ENCODE measurements at regions not wholly inside any gene's neighbourhood (a gene's known extent, or its start where the extent isn't known, plus 50 kb on each side); places are given as distances from the start of the nearest gene placed in this dataset.
A peak's percentile ranks its signal among the peaks of the same experiment; 100 is the strongest.

DNA sequence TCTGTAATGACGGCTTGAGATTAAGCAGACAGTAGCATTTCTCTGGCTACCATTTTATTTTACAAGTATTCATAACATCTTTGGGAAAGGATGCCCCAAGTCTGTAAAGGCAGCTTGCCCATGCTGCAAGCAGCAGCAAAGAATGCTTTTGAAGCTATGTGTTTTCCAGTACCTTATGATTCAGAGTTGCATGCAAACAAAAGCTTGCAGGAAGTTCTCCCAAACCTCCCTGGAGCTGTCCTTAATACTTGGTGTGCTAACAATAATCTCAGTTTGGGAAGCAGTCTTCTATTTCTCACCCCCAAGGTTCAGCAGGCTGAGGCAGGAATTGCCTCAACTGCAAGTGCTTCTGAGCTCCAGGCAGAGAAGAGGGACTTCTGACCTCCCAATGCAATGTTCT, 60.8 kb downstream of the CCNA1 start:
- DNase-seq (ENCODE audit: low read depth): no peak

DNA sequence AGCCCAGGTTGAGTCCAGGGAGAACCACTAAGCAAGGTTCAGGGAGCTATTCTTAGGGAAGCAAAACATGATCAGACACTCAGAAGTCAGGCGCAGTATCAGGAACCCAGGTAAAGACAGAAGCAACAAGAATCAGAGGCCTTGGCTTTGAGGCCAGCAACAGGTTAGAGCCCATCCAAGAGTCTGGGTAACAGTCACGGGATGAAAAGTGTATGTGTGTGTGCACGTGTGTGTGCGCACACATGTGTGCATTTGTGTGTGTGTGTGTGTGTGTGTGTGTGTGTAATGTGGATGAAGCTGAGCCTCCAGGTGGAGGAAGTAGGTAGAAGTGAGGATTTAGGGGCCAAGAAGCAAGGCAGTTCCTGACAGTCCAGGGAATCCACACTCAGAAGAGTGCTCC, 63.1 kb downstream of the CCNA1 start:
- no peak for DNase-seq (ENCODE audit: low read depth)

DNA sequence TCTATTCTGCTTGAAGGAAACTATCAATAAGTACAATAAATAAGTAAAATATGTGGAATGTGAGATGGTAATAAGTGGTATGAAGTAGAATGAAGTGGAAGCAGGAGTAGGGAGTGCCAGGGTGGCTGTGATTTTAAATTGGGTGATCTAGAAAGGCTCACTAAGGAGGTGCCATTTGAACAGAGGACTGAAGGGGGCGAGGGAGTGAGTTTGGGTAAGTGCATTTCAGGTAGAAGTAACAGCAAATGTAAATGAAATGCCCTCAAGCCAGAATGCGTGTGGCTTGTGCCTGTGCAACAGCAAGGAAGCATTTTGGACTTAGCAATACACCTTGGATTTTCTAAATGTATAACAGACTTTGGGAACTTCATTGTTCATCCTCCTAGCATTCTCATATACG, 77.1 kb downstream of the CCNA1 start:
- DNase-seq (ENCODE audit: low read depth): no peak

DNA sequence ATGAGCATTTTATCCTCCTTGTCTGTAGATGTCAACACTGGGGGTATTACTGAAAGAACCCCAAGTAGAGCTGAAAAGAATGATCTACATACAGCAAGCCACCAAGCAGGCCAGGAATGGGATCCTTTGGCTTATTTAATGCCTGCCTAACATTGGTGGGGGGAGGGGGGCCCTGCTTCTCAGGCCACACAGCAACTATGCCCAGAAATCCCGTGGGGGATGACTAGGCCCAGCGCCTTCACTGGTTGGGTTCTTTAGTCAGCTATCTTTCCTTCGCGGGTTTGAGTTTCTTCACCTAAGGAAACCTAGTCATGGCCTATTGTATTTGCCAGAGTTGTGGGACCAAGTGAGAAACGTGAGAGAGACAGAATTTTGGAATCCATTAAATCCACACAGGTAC, 80.5 kb downstream of the CCNA1 start:
- DNase-seq (ENCODE audit: low read depth): no peak

DNA sequence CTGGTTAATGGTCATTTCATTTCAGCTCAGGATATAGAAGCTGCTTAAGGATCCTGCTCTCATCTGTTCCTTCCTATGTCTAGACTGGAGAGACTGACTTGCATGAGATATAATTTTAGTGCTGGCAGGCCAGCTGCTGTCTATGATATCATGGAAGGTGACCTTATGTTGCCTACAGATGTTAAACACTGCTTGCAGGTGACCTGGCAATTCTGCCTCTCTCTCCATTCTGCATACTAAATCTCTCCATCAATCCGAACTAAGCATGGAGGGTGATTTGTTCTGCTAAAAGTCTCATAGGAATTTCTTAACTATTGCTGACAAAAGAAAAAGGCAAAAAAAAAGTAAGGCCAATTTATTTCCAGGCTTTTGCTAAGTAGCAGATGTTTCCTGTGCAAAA, 81.0 kb downstream of the CCNA1 start:
- DNase-seq (ENCODE audit: low read depth): no peak

DNA sequence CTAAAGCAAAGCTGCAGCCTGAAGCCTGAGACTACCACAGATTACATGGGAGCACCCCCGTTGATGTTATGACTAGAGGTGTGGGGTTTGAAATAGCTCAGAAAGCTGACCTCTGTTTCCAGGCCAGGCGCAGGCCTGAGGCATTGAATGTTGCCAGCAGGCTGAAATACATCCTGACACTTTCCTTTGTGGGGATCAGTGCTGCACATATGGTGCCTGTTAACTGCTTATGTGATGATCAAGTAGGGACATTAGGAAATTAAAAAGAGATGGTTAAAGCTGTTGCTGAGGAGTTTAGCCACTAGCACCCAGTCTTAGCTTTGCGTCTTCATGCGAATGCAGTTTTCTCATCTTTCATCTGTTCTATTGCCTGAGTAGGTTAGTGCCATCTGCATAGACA, 83.2 kb downstream of the CCNA1 start:
- no peak for DNase-seq (ENCODE audit: low read depth)

DNA sequence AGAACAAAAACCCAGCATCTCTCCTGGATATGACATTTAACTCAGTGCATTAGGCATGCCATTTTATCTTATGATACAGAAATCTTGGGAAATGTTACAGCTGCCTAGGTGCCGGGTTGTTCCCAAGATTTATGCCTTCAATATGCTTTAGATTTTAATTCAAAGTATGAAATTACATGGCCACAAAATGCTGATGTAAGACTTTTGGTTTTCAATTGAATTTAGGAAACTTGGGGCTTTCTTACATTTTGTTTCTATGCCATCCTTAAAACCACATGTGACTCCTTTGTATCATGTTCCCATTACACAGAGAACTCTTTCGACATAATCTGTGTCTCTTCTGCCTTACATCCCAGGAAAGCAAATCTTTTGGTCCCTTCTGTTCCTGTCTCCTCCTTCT, 83.9 kb downstream of the CCNA1 start:
- DNase-seq (ENCODE audit: low read depth): no peak

DNA sequence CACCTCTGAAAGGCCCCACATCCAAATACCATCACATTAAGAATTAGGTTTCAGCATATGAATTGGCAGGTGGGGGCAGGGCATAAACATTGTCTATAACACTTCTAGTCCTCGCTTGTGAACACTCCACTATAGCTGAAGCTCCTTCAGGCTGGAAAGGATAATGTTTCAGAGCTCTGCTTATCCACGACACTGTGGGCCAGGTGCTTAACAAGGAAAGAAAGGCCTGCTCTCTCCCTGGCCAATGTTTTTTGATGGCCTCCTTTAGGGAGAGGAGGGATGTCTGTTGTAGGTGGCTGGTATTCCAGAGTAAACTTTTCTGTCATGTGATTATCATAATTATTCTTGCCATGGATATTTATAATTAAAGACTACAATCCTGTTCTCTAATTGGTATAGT, 86.4 kb downstream of the CCNA1 start:
- no peak for DNase-seq (ENCODE audit: low read depth)

DNA sequence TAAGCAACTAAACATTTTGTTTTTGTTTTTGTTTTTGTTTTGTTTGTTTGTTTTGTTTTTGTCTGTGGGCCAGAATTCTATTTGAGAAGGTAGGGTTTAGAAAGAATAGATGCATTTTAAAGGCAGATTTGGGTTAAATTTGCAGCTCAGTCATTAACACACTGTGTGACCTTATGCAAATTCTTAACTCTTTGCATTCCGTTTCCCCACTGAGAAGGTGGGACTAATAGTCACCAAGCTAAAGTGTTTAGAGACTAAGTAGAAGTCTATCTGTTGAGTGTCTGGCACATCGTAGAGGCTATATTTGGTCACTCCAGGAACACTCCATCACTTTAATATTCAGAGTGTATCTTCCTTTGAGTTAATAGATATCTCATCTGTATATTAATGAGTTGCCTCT, 87.1 kb downstream of the CCNA1 start:
- DNase-seq (ENCODE audit: low read depth): no peak

DNA sequence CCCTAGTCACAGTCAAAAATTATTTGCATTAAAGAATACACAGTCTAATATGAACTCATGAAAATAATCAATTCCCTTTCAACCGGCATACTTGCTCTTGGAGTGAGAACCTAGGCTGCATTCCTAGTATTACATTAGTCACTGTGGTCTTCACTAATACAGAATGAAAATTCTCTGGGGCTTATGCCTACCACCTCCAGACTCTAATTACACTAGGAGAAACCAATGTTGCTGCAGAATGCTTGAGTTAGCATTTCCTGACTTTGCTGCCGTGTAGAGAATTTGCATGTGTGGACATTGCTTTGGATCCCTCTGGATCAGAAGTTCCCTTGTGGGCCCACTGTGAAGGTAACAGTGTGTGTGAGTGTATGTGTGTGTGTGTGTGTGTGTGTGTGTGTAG, 87.8 kb downstream of the CCNA1 start:
- DNase-seq (ENCODE audit: low read depth): no peak

DNA sequence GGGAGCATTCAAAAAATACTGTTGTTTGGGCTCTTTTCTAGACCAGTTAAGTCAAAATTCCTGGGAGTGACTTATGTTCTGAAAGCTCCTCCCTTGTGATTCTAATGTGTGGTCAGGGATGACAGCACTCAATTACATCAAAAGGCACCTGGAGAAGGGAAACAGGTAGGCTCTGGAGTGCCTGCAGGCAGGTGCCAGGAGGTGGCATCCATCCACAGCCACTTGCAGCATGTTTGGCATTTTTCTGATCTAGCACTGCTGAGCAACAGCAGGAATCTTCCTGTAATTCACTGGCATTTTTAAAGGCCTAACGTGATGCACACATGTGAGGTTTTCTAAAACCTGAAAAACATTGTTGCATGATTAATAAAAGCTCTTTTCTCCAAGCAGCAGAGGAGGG, 94.6 kb downstream of the CCNA1 start:
- DNase-seq (ENCODE audit: low read depth): no peak

DNA sequence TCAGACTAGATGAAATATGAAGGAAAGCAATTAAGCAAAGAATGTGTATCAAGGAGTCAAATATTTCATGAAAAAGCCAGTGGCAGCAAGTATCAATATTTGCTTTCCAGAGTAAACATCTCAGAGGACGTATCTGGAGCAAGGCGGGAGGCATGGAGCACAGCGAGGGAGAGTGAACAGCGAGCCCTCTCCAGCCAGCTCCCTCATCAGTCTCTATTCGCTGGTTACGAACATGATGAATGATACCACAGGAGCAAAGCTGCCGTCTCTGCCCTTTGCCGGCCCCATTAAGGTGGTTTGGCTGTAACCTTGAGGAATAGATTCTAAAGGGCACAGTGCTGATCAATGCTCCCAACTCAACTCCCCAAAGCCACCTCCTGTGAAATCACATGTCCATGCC, 95.8 kb downstream of the CCNA1 start:
- DNase-seq (ENCODE audit: low read depth): no peak

DNA sequence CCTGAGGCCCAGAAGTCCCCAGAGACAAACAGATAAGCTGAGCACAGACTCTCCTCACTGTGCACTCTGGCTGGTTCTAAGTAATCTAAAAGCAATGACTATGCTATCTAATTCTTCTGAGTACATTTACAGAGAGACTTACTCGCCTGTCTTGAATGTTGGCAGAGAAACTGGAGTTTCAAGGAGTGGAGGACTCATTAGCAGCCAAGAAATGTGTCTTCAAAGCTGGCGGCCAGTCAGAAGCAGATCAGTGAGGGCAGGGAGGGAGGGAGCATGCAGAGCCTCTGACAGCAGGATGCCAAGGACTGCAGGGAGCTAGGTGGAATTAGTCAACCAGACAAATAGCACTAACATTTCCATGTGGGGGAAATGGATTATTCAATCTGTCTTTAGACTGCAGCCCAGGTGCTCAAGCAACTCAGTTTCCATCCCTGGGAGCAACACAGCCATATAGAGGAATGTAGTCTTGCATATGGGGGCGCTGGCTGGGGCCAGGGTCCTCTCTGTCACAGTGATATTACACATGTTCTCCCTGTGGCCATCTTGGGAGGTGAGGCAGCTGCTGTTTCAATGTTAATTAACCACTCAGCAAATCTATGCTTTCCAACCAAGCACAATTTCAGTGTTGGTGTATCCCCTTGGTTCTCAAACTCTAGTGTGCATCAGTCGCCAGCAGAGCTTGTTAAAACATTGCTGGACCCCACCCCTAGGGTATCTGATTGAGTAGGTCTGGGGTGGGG, 97.9 kb downstream of the CCNA1 start:
- peak; percentile 51 for DNase-seq (ENCODE audit: low read depth)

DNA sequence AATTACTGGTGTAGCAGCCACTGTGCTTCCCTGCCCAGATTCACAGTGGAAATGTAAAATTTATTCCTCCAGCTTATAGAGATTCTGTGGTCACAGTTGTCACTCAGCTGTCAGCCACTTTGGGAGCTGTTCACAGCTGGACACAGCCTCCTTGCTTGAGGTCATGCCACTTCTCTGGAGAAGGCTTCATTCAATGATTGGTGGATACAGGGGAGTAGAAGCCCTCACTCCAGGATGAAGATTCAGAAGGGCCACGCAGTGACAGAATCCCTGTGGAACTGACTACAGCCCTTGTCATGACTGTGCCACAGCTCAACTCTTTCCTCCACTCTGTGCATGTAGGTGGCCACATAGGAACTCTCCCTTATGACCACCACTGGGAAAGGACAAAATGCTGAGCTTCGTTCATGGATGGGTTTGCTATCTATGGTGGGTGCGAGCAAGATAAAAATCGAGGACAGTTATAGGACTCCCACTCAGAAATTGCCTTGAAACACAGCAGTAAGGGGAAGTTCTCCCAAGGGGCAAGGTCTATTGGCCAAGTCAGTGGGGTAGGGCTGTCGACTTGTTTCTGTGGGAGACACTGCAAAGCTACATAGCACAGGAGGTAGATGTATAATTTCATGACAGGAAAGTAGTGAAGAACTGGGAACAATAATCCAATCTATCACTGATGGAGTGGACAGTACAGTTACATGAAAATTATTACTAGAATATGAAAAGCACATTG, 98.7 kb downstream of the CCNA1 start:
- no peak for DNase-seq (ENCODE audit: low read depth)

DNA sequence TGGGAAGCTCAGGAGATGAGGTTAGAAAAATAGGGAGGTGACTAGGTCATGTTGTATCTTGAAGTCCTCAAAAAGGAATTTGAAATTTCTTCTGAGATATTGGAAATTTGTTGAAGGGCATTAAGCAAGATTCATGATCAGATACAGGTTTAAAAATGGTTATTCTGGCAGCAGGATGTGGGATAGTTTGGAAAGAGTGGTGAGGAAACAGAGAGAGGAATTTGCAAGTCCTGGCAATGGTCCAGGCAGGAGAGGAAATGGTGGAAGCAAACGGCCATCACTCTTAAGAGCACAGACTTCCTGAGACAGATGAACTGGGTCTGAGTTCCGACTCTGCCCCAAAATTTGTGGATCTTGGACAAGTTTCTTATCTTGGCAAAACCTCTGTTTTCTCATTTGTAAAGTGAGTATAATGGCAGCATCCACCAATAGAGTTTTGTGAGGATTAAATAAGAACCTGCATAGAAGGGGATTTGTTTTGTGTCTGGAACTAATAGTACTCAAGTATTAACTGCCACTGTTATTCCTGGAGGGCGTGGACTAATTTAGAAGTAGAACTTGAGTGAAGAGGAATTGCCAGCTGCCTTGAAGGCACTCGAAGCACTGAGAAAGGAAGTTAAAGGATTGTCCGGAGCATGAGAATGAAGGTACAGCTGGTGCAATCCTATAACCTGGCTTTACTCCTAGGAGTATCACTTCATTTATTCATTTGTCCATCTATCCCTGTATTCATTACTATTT, 99.6 kb downstream of the CCNA1 start:
- DNase-seq (ENCODE audit: low read depth): peak; percentile 74

DNA sequence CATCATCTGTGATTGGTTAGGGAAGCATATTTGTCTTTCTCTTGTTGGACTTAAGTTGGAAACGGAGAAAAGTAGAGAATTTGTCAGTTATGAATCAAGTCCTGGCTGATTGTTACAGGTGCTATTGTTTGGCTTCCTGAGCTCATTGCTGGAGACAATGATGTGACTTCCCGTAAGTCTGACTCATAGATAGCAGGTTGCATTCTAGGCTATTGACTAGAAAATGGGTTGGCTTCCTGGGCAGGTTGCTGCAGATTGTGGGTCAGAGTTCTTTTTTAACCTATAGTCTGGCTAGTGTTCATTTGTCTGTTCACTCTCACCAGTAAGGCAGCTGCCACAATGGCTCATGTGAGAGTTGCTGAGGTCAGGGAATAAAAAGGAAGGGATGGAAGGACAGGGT, 101.5 kb downstream of the CCNA1 start:
- peak; percentile 60 for DNase-seq (ENCODE audit: low read depth)

DNA sequence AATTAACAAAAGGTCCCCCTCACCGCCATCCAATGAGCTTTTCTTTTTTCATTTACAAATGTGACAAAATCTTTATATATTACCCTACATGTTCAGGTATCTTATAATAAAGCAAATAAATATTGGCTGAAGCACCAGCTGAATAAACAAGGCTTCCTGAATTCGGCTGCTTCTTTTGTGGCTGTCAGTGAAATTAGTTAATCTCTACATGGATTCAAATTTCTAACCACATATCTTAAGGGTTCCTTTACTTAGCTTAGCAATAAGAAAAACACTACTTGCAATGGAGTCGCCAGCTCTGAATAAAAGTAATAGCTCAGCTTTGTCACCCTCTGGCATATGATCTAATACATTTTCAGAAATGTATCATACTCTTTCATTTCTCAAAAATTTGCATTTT, 104.3 kb downstream of the CCNA1 start:
- no peak for DNase-seq (ENCODE audit: low read depth)

DNA sequence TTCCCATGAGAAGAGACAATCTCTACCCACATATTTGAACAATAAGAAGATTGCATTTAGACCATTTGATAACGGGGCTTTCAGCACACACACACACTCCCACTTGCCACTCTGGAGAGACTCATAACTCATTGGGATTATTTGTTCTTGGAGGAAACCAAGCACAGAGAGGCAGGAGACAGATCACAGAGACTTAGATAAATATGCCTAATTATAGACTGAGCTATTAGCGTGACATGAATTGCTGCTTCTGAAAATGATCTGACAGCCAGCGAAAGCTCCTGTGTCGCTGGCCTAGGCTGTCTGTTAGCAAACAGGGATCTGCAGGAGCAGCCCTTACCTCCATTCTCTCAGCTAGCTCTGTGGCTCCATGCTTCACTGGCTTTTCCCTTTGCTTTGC, 111.4 kb downstream of the CCNA1 start:
- no peak for DNase-seq (ENCODE audit: low read depth)

DNA sequence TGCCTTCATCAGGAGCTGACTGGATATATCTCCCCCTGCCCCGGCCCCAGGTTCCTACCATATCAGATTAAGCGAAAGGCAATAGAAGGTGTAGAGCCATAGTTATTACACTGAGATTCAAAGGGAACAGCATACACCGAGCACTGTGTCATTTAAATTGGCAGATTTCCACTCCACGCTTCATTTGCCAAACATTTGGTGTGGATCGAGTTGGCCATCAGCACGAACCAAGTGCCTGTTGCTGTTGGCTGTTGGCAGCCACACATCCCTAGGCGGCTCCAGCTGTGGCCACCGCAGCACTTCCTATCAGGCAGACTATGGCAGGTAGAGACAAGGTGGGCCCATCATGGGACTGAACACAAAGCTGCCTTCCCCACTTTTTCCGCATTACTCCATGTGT, 115.8 kb downstream of the CCNA1 start:
- DNase-seq (ENCODE audit: low read depth): no peak

DNA sequence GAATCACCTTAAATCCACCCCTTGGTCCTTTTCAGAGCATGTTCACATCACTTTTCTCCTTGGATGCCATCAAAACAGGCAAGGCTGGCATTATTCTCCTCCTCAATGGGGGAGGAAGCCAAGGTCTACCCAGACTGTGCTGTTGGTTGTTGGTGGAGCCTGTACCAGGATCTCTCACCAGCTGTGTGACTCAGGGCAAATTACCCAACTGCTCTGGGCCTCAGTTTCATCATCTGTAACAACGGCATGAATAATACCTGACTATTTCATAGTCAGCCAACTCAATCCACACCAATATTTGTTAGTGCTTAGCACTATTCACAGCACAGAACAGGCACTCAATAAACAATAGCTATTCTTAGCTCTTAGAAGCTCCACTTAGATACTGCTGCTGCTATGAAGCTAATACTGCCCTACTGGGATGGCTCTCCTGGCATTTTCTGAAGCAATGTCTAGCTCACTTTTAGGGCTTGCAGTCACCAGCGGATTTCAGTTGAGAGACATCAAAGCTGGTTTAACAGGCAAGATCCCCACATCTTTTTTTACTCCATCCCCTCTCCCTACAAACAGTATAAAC, 116.9 kb downstream of the CCNA1 start:
- no peak for DNase-seq (ENCODE audit: low read depth)

DNA sequence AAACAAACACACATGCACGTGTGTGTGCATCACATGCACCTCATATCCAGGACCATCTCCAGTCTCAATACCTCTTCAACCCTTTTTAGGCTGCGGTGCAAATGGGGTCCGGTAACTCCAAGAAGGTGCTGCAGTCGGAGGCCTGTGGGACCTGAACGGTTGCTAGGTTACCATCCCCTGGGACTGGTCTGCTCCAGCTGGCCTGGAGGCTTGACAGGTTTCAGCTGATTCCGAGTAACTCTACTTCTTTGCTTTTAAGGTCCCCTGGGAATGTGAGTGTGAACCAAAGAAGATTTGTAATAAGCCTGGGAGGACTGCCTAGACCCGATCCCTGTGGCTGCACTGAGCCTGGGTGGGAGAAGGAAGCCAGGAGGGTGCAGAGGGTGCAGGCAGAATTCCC, 117.5 kb downstream of the CCNA1 start:
- no peak for DNase-seq (ENCODE audit: low read depth)

DNA sequence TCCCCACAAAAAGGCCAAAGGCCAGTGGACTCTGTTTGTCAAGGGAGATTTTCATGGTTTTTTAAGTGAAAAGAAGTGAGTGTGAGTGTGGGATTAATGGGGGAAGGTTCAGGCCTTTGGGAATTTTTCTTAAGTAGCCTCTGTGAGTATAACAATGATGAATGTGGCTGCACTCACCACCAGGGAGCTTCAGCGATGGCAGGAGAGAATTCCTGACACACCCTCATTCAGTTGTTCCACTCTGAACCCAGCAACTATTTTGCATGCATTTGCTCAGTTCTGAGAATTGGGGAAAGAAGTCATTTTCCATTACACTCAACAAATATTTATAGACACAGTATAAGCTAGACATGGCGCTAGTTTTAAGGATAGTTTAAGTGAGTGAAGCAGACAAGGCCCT, 117.9 kb downstream of the CCNA1 start:
- DNase-seq (ENCODE audit: low read depth): no peak

Data from HT1080 (cell line).